GM21447 (cell line): ENCODE measurements at regions not wholly inside any gene's neighbourhood (a gene's known extent, or its start where the extent isn't known, plus 50 kb on each side); places are given as distances from the start of the nearest gene placed in this dataset.
"Not testable (repeated sequence)": the region's sequence is repeated elsewhere in the genome, so short reads cannot be mapped to it uniquely, and the experiment has no call there.

Experiments
- ATAC-seq: cut with Tn5 transposase; IDR thresholded peaks from one replicate; pipeline ENCODE4 v1.9.1; 2021; ENCODE audit not compliant: unreplicated experiment

DNA sequence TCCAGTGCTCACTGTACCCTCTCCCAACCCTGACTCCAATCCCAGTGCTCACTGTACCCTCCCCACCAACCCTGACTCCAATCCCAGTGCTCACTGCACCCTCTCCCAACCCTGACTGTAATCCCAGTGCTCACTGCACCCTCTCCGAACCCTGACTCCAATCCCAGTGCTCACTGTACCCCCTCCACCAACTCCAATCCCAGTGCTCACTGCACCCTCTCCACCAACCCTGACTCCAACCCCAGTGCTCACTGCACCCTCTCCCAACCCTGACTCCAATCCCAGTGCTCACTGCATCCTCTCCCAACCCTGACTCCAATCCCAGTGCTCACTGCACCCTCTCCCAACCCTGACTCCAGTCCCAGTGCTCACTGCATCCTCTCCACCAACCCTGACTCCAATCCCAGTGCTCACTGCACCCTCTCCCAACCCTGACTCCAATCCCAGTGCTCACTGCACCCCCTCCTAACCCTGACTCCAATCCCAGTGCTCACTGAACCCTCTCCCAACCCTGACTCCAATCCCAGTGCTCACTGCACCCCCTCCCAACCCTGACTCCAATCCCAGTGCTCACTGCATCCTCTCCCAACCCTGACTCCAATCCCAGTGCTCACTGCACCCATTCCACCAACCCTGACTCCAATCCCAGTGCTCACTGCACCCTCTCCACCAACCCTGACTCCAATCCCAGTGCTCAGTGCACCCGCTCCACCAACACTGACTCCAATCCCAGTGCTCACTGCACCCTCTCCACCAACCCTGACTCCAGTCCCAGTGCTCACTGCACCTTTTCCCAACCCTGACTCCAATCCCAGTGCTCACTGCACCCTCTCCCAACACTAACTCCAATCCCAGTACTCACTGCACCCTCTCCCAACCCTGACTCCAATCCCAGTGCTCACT, 136.3 kb upstream of the ZNF618 start:
- not testable (repeated sequence) for ATAC-seq

DNA sequence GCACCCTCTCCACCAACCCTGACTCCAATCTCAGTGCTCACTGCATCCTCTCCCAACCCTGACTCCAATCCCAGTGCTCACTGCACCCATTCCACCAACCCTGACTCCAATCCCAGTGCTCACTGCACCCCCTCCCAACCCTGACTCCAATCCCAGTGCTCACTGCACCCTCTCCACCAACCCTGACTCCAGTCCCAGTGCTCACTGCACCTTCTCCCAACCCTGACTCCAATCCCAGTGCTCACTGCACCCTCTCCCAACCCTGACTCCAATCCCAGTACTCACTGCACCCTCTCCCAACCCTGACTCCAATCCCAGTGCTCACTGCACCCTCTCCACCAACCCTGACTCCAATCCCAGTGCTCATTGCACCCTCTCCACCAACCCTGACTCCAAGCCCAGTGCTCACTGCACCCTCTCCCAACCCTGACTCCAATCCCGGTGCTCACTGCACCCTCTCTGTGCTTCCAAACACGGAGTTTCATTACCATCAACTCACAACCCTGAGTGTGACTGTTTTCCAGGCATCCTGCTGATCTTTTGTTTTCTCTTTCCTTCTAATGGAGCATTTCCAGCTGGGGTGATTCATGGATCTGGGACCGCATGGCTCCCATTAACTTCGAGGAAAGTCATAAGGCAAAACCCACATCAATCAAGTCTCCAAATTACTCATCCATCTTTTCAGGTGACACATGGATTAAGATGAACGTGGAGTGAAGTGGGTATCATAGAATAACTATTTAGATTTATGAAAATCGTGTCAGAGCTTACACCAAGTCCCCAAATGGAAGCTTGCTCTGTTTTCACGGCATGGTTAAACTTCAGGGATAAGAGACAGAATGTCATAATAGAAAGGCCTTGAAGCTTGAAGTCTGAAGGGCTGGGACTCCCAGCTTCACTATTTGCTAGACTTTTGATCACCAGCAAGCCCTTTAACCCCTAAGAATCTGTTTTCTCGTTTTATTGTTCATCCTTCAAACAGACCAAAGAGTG, 135.3 kb upstream of the ZNF618 start:
- not testable (repeated sequence) for ATAC-seq

DNA sequence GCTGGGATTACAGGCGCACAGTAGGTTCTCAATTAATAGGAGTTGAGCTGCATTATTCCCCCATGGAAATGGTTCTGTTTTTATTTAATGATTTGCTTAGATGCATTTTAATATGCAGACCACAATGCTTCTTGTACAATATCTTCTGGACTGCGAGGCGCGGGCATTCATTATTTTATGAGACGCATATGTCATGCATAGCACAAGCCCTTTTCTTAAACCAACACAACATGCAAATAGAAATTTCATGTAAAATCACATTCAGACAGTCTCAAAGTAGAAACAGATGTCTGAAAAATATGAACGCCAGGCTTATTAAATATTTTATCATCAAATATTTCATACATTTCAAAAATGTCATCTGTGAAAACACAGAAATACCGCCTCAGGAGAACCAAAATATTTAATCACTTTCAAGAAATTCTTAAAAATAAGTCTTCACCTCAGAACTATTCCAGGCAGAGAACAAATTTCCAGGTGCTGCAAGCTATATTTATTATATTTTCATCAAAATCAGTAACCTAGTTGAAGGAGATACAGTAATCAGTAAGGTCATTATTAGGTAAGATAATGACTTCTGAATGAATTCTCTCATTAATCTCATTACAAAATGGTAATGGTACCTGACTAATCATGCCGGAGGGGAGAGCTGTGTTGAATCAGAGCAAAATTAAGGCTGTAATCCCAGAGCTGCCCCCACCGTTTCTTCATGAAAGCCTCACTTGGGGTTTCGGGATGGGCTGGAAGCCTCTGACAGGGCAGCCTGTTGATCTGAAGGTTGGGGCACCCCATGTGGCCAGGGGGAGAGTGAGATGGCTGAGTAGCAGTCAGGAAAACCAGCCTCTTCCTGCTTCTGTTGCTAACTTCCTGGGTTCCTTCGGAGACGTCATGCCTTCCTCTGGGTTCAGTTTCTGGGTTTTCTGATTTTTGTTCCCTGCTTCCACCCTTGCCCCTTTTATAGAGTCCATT, 133.9 kb upstream of the ZNF618 start:
- no peak for ATAC-seq

DNA sequence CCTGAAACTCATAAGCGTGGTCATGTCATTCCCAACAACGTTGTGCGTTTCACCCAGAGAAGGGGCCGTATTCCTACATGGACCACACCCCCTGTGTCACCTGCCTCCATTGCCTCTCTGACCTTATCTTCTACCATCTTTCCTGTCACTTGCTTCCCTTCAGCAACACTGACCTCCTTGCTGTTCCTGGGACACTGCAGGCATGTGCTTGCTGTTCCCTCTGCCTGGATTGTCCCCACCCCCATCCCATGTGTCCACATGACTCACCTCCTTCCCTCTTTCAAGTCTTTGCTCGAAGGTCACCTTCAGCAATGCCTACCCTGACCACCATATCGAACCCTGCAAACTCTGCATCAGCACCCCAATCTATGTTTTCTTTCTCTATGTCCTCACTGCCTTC, 133.2 kb upstream of the ZNF618 start:
- ATAC-seq = no peak

DNA sequence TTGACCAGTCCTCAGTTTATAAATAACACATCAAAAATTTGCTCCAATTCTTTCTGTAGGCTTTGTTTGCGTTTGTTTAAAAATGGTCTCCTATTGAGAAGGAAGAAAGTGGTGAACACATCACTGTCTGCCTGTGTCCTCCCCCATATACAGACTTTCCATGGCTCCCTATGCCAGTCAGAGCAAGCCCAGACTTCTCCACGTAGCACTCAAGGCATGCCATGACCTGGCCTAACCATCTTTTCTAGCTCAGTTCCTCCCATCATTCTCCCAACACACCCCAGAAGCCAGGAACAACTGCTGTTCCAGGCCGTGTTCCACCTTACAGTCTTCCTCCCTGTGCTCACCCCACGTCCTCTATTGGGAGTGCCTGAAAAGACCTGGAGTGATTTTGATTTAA, 129.6 kb upstream of the ZNF618 start:
- no peak for ATAC-seq

DNA sequence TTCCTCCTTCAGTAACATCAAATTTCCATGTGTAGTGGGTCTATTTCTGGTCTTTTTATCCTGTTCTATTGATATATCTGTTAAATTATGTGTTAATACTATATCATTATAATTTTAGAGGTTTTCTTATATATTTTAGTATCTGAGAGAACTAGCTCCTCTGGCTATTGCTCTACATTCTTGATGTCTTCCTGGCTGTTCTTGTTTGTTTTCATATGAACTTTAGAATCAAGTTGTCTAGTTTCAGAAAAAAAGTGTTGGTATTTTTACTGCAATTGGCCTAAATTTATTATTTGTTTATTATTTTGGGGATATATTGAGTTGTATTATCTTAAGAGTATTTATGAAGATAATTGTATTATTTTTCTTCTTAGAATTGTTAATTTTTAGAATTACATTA, 128.0 kb upstream of the ZNF618 start:
- ATAC-seq = no peak

DNA sequence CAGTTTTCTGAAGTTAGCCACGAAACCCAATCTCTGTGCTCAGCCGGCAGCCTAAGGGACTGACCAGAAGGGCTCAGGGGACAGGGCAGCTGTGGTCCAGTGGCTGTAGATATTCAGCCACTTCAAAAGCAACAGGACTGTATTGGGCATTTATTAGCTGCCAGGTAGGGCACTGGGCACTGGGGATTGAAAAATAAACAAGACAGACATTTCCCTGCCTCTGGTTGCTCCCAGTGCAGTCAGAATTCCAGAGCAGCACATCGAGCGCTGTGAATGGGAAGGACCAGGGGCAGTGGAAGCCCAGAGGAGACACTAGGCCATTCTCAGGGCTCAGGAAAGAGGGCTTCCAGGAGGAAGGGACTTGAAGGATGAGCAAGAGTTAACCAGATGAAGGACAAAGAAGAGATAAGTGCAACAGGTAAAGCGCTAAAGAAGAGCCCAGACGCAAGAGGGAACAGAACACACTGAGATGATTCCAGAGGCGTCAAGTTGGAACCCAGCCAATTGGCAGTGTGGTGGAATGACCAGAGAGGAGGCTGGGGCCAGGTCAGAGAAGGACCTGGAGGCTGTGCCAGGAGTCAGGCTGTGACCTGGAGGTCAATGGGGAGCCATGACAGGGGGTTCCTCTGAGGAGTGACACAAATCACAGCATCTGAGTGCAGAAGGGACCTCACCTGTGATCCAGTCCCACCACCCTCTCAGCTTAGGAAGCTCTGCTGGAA, 122.5 kb upstream of the ZNF618 start:
- ATAC-seq = no peak

DNA sequence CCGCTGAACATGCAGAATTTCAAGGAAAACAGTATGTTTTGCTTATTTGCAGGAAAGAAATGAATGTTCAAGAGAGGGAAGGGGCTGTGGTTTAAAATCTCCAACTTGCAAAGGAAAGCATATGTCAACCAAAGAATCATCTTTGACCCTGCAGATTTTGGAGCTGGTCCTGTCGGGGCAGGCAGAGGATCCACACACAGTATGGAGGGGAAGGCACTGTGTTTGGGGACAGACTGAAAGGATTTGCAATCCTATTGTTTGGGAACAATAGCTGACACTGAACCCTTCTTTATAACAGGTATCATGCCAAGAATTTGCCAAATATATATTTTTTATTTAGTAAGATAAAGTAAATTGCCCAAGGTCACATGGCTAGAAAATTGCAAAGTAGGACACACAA, 121.4 kb upstream of the ZNF618 start:
- ATAC-seq = no peak

DNA sequence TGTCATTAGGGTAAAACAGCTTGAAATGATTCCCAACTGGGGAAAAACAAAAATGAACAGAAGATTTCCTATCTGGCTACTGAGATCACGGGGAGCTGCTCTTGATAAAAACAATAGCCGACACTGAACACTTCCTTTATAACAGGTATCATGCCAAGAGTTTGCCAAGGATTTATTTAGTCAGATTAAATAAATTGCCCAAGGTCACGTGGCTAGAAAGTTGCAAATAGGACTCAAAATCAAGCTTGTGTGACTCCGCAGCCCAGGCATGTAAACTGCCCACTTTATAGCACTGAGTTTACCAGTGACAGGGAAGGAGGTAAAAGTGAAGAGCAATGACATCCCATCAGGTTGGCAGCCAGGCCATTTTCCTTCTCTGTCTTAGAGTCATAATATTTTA, 120.7 kb upstream of the ZNF618 start:
- ATAC-seq = no peak

DNA sequence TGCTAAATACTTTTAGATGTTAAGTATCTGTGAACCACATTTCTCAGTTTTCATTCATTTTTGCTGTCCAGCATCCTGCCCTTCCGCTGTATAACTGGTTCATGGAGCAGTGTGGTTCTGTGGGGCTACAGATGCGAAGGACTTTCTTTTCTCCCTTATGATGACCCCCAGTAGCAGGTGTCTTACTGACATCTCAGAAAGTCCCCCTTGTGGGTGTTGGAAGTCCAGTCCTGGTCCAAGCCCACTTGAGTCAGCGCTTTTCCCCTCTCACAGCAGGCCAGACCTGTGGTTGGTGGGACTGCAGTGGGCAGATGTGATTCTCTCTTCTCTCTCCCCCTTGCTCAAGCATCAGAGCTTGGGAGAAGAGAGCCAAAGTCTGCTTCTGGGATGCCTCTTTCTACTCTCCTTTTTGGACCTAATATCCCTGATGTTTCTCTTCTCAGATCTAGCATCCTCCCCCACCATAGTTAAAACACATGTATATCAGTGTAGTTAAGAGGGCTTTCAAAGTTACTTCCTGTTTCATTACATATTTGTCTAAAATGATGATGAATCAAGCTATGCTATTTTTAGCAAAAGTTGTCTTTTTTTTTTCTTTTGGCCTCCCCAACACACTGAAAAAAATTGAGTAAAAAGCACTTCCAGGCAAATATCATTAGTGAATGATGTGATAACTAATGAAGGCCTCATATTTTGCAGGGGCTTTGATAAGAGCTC, 119.5 kb upstream of the ZNF618 start:
- ATAC-seq = no peak

DNA sequence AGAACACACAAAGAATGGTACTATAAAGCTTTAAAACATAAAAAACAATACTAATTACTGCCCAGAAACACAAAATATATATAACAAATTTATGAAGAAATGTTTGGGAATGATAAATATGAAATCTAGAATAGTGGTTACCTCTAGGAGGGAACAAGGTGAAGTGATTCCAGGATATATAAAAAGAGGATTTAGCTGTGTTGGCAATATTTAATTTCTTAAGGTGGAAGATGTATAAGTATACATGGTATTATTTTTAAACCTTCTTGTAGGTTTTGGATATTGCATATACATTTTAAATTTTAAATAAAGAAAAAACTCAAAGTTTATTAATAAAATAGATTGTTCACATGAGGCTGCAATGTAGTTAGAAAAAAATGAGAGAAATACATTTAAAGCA, 112.7 kb upstream of the ZNF618 start:
- no peak for ATAC-seq

DNA sequence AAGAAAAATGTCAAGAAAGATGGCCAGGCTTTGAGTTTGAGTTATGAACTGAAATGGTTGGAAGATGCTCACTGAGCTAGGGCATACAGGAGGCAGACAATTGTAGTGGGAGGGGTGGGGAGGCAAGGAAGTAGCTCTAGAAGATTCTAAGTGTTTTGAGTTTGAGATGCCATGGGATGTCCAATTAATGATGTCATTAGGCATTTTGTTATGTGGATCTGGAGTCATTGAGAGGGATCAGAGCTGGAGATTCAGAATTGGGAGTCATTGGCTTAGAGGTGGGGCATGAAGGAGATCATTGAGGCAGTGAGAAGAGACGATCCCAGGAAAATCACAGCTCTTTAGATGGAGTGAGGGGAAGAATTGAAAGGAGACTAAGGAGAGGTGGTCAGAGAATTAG, 111.5 kb upstream of the ZNF618 start:
- no peak for ATAC-seq

DNA sequence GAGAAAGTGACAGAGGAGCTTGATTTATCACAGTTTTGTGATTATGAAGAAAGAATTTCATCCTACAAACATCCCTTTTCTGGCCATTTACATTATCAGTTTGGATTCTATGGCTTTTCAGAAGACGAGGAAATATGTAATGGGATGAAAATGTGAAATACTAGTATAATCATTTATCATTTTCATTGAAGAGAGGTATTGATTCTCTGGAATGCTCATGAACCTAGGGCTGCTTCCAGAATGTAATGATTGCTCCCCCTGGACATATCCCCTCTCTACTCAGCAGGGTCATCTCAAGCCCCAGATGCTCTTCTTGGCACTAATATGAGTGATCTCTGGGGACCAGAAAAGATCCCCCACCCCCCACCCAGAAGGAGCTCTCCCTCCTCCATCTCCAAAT, 106.7 kb upstream of the ZNF618 start:
- ATAC-seq = no peak

DNA sequence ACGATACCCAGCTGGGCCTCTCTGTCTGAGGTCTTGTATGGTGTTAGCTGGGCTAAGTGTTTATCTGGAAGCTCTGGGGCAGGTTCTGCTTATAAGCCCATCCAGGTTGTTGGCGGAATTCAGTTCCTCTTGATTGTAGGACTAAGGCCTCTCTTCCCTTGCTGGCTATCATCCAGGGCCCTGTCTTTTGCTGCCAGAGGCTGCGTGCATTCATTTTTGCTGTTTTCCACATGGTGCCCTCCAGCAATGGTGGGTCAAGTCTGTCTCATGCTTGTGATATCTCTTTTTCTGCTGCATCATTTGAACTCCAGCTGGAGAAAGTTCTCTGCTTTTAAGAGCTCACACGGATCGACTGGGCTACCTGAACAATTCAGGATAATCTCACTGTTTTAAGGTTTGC, 105.7 kb upstream of the ZNF618 start:
- no peak for ATAC-seq

DNA sequence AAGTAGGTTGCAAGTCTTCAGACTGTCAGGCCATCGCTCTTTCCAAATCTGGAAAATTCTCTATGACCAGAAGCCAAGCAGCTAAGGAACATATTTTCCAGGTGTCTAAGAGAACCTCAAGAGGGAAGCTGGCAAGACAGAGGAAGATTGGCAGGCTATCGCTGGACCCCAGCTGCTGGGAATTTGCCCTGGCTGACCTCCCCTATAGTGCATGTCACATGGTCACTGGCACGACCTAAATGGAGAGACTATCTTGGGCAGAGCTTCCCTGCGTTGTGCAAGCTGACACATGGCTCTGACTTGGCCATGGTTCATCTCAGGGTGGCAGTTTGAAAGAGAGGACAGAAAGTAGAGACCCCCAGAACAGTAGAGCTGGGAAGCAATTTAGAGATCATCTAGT, 104.9 kb upstream of the ZNF618 start:
- ATAC-seq = no peak

DNA sequence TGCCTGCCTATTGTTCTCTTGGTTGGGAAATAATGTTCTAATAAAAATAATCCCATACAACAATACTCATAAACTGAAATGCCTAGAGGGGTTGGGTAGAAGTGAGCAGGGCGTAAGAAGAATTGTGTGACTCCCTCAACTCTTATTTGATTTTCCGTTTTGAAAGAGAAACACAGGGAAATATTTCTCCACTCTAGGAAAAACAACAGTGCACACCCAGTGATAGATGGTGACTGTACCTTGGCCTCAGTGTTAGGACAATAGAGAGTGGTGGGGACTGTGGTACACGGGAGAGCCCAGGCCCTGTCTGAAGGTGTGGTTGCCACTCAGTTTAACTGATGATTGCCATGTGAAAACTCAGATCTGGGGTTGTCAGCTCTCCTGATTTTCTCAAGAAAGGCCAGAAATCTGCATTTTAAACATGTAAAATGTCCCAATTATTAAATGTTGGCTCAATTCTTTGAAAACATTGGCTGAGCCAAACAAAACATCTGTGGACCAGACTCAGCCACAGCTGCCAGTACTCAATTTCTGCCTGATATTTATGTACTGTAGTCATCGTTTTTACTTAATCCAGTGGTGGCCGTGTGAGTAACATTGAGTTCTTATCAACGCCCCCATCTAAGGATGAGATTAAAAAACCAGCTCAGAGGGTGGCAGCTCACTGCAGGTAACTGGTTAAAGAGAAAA, 103.8 kb upstream of the ZNF618 start:
- no peak for ATAC-seq

DNA sequence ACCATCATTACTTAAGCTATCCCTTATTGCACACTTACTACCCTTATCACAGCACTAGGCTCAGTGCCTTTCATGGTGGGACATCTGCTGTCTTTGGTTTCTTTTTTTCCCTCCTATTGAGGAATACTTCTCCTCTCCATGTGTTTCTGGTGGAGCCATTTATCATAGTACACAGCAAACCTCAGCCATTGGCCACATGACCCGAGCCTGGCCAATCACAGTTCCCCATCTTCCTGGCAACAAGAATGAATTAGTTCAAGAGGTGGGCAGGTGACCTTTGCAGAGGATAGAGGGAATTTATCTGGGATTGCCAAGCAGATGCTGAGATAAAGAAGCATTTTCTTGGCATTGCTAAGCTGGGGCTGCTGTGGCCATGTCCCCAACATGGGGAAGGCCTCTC, 101.1 kb upstream of the ZNF618 start:
- no peak for ATAC-seq

DNA sequence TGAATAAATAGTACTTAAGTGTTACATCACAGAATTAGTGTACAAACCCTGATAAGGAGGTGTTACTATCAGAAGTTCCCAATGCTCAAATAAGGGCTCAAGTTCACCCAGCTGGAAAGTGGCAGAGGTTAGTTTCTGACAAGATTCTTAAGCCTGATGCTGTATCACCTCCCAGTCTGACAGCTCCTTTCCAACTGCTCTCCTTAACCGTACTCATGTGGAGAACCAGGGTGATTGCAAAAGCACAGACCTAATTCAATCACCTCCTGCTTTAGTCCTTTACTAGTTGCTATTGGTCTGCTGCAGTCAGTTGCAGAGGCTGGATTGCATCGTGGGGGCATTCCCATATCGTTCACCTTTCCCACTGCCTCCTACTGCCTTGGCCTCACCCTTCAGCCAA, 100.4 kb upstream of the ZNF618 start:
- ATAC-seq = no peak

DNA sequence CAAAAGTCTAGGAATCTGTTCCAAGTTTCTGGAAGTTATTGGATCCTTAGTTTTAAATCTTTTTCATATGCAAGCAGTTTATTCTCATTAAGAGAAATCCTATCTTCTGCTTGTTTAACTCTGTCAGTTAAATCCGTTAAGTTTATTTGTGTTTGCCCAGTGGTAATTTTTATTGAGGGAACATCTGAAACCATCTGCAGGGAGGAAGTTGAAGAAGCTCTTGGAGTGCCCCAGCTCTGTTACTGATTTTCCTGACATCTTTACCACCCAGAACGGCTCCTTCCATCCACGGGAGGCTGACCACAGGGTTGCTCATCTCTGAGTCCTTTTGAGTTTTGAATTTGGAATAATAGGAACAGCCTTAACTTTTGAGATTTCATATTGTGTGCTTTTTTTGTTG, 99.9 kb upstream of the ZNF618 start:
- no peak for ATAC-seq
